Sigmoid colon (tissue), 6 donors: ENCODE measurements at regions not wholly inside any gene's neighbourhood (a gene's known extent, or its start where the extent isn't known, plus 50 kb on each side); places are given as distances from the start of the nearest gene placed in this dataset.

ENCODE experiments used
- DNase-seq: peaks from one replicate; pipeline ENCODE4 v3.0.0-alpha.2; 2019
- H3K27ac ChIP-seq, 4 donors: fragments of 200-600 bp; sonication (generic); one replicate each; pipeline ENCODE4 v1.5.1; 2016 to 2019; ENCODE audit warnings: mild to moderate bottlenecking in 1 of 4
- H3K27me3 ChIP-seq, 3 donors: fragments of 200-600 bp; sonication (generic); one replicate each; pipeline ENCODE4 v1.5.1; 2019; ENCODE audit warnings: mild to moderate bottlenecking in 1 of 3
- H3K36me3 ChIP-seq, 4 donors: fragments of 200-600 bp; sonication (generic); one replicate each; pipeline ENCODE4 v1.5.1; 2016 to 2019
- H3K4me1 ChIP-seq, 4 donors: fragments of 200-600 bp; sonication (generic); one replicate each; pipeline ENCODE4 v1.5.1; 2017 to 2019
- H3K4me3 ChIP-seq, 4 donors: fragments of 200-600 bp; sonication (generic); one replicate each; pipeline ENCODE4 v1.5.1; 2017 to 2019; ENCODE audit warnings: mild to moderate bottlenecking in 2 of 4, moderate library complexity in 1 of 4
- H3K9me3 ChIP-seq, 4 donors: fragments of 200-600 bp in 3 of 4; sonication (generic) in 3 of 4; one replicate each; pipeline versions ENCODE4 v1.5.1 to v1.6.1; 2013 to 2019
- EP300 ChIP-seq, 4 donors: sonication (generic); formaldehyde crosslinking; IDR thresholded peaks; one replicate each; pipeline ENCODE4 v1.6.1; 2017; ENCODE audit warnings: antibody characterized with exemption in 4 of 4
- POLR2A ChIP-seq, 2 donors: fragments of 450-650 bp; IDR thresholded peaks; one replicate each; pipeline ENCODE4 v1.6.1; 2016; ENCODE audit warnings: antibody characterized with exemption in 2 of 2, mild to moderate bottlenecking in 2 of 2, moderate library complexity in 2 of 2
- POLR2AphosphoS5 ChIP-seq, 4 donors: sonication (generic); formaldehyde crosslinking; IDR thresholded peaks; one replicate each; pipeline ENCODE4 v1.6.1; 2017; ENCODE audit warnings: antibody characterized with exemption in 4 of 4
- WGBS, 2 donors: extraction: QIAGEN DNeasy Blood & Tissue Kit; methylation state at CpG; one replicate each; pipeline ENCODE4 v1.1.7; 2013; 5-methylcytosine and 5-hydroxymethylcytosine counted together
- intact Hi-C: fragments of 100-400 bp; cut with DNase I; formaldehyde crosslinking; loops from one replicate; pipeline ENCODE4 v1.15.1; 2023
- TF ChIP-seq, protein P1 (sequence below), 4 experiments: fragments of 450-650 bp in 3 of 4; fragments of 200-600 bp in 1 of 4; IDR thresholded peaks; one replicate each; pipeline ENCODE4 v1.5.1; 2016 to 2019; ENCODE audit warnings: antibody characterized with exemption in 4 of 4, mild to moderate bottlenecking in 3 of 4, moderate library complexity in 2 of 4
- donor health status: healthy with polysubstance abuse.
- donor health status: healthy.

DNA sequence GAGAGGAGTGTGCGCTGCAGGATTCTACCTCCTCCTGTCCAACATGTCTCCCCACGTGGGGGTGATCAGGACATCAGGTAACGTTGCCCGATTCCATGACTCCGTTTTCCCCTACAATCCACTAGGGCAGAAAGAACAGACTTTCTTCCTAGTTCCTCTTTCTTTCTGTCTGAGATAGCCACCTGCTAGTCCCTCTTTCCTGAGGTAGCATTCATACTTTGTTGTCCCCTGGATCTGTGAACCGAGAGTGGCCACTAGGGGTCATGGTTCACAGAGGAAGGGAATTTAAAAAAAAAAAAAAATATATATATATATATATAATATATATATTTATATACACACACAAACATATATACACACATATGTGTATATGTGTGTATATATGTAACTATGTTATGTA lies 210.0 kb upstream of the ZNF521 start:
- DNase-seq, result no peak
- Histone ChIP-seq H3K4me3 (no peak overlapping the region), H3K9me3 (no peaks in the 10 kb centered on the region), H3K36me3 (no peaks in the 10 kb centered on the region), H3K27me3 (no peaks in the 10 kb centered on the region), H3K4me1 (peaks cover 0 to 18% (median 8%) of the 10 kb centered on the region in 4 donors), H3K27ac (no peak overlapping the region)
- intact Hi-C loops, result no loop called here
- TF ChIP-seq POLR2AphosphoS5 (IDR thresholded peaks at IDR 0.05) (no peak), EP300 (IDR thresholded peaks at IDR 0.05) (no peak), POLR2A (IDR thresholded peaks at IDR 0.05) (no peak)
- TF ChIP-seq, protein P1, sequence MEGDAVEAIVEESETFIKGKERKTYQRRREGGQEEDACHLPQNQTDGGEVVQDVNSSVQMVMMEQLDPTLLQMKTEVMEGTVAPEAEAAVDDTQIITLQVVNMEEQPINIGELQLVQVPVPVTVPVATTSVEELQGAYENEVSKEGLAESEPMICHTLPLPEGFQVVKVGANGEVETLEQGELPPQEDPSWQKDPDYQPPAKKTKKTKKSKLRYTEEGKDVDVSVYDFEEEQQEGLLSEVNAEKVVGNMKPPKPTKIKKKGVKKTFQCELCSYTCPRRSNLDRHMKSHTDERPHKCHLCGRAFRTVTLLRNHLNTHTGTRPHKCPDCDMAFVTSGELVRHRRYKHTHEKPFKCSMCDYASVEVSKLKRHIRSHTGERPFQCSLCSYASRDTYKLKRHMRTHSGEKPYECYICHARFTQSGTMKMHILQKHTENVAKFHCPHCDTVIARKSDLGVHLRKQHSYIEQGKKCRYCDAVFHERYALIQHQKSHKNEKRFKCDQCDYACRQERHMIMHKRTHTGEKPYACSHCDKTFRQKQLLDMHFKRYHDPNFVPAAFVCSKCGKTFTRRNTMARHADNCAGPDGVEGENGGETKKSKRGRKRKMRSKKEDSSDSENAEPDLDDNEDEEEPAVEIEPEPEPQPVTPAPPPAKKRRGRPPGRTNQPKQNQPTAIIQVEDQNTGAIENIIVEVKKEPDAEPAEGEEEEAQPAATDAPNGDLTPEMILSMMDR (IDR thresholded peaks at IDR 0.05), result no peak
- 56 to 65% methylated on average over 6 of the region's 6 CpGs for WGBS, 2 donors

DNA sequence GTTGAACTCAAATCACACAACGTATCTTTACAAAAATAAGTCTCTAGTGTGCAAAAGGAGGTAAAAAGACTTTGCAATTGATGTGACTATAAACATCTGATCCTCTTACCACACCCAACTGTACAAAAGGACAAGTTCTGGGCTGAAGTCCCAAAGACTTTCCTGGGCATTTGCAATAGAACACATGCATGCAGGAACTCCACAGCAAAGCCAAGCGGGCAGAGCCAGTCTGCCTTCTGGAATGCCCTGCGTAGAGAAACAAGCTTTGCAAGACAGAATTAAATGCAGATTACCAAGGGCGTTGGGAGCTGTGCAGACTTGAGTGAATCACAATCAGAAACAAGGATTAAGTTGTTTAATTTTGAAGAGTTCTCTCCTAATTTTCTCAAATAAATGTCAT lies 208.4 kb upstream of the ZNF521 start:
- H3K36me3 ChIP-seq, result no peaks in the 10 kb centered on the region
- 27 to 68% methylated on average over 4 of the region's 4 CpGs for WGBS, 2 donors
- H3K9me3 ChIP-seq, result no peaks in the 10 kb centered on the region
- H3K27me3 ChIP-seq, result no peaks in the 10 kb centered on the region
- peaks cover 0 to 28% (median 8%) of the 10 kb centered on the region in 4 donors for H3K4me1 ChIP-seq
- intact Hi-C loops, result no loop called here
- DNase-seq, result no peak
- no peak overlapping the region for H3K27ac ChIP-seq
- TF ChIP-seq POLR2AphosphoS5 (IDR thresholded peaks at IDR 0.05) (no peak), EP300 (IDR thresholded peaks at IDR 0.05) (no peak), POLR2A (IDR thresholded peaks at IDR 0.05) (no peak)
- TF ChIP-seq, protein P1 (IDR thresholded peaks at IDR 0.05), result no peak
- no peak overlapping the region for H3K4me3 ChIP-seq

DNA sequence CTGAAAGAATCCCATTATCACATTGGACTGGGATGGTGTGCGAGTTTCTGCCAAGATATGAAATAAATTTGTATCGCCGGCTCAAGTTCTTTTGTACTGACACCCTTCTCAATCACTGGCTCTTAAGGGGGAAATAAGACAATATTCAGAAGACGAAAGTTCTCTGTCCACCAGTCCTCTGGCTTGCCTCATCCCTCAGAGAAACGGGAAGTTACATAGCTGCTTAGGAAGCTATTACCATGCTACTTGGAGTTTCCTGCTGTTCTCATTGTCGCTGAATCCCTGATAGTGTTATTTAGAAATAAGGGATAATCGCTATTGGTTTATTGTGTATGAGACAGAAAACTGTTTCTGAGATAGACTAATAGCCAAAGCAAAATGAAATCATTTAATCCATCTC lies 205.0 kb upstream of the ZNF521 start:
- intact Hi-C loops, result no loop called here
- TF ChIP-seq POLR2A (IDR thresholded peaks at IDR 0.05) (no peak), POLR2AphosphoS5 (IDR thresholded peaks at IDR 0.05) (no peak), EP300 (IDR thresholded peaks at IDR 0.05) (no peak)
- TF ChIP-seq, protein P1 (IDR thresholded peaks at IDR 0.05), result no peak
- DNase-seq, result no peak
- Histone ChIP-seq H3K36me3 (no peaks in the 10 kb centered on the region), H3K27me3 (no peaks in the 10 kb centered on the region), H3K9me3 (no peaks in the 10 kb centered on the region), H3K4me1 (peaks cover 0 to 28% (median 8%) of the 10 kb centered on the region in 4 donors), H3K4me3 (no peak overlapping the region), H3K27ac (no peak overlapping the region)
- WGBS, 2 donors, result 63 to 83% methylated on average over 7 of the region's 7 CpGs

DNA sequence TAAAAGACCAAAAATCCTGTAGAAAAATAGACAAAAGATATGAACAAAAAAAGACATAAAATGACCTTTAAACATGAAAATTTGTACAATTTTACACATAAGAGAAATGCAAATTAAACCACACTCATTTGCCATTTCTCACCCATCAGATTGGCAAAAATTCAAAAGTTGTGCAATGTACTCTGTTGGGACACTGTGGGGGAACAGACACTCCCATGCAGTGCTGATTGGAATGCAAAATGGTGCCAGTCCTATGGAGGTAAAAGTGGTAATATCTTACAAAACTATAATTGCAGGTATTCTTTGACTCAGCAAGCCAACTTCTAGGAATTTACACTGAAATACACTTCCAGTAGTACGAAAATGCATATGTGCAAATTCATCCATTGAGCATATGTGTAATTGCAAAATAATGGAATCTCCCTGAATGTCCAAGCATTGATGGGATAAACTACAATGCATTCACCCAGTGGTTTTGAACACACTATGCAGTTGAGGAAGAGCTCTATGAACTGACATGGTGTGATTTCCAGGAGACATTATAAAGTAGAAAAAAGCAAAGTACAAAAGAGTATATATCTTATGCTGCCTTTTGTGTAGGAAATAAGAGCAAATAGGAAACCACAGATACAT lies 201.8 kb upstream of the ZNF521 start:
- DNase-seq, result no peak
- WGBS, 2 donors, result 93 to 95% methylated on average over 1 of the region's 1 CpG

More for the DNA sequence above, 201.8 kb upstream of the ZNF521 start:
- Histone ChIP-seq H3K4me3 (no peak overlapping the region), H3K36me3 (no peaks in the 10 kb centered on the region), H3K4me1 (peaks cover 0 to 17% (median 0%) of the 10 kb centered on the region in 4 donors), H3K27me3 (no peaks in the 10 kb centered on the region), H3K27ac (no peak overlapping the region), H3K9me3 (no peaks in the 10 kb centered on the region)
- intact Hi-C loops, result no loop called here
- no peak for TF ChIP-seq POLR2A (IDR thresholded peaks at IDR 0.05)
- no peak for TF ChIP-seq POLR2AphosphoS5 (IDR thresholded peaks at IDR 0.05)
- TF ChIP-seq, protein P1 (IDR thresholded peaks at IDR 0.05), result no peak
- TF ChIP-seq EP300 (IDR thresholded peaks at IDR 0.05), result no peak
